HG02938 (cell line): ENCODE measurements at regions not wholly inside any gene's neighbourhood (a gene's known extent, or its start where the extent isn't known, plus 50 kb on each side); places are given as distances from the start of the nearest gene placed in this dataset.

ENCODE experiments used
- ATAC-seq: cut with Tn5 transposase; IDR thresholded peaks from one replicate; pipeline ENCODE4 v1.9.1; 2021; ENCODE audit warnings: mild to moderate bottlenecking, moderate library complexity; ENCODE audit not compliant: unreplicated experiment

DNA sequence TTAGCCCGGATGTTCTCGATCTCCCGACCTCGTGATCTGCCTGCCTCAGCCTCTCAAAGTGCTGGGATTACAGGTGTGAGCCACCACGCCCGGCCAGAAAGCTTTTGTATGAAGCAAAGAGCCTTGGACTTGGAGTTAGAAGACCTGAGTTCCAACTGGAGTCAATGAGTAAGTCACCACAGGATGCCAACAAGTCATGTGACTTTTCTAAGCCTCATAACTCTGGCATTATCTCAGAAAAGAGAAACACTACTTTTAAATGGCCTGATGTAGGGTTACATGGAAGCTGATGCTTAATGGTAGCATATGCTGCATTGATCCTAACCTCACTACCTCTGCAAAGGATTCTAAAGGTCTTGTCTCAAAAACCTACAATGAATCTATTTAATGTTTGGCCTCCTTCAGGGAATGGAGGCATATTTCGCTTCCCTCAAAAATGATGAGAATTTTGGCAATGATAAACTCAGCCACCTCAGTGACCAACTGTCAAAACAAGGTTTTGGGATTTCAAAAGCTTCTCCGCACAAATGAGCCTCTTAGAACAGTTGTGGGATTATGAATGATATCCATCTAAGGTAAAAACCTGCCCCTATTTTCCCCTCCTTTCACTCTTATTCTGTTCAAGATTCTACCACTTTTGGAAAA, 236.8 kb downstream of the ACTL7B start:
- ATAC-seq, result no peak

- ATAC-seq, result no peak
Measured at GRCh38 chr9:108617676-108618075, 238.1 kb downstream of the ACTL7B start.

DNA sequence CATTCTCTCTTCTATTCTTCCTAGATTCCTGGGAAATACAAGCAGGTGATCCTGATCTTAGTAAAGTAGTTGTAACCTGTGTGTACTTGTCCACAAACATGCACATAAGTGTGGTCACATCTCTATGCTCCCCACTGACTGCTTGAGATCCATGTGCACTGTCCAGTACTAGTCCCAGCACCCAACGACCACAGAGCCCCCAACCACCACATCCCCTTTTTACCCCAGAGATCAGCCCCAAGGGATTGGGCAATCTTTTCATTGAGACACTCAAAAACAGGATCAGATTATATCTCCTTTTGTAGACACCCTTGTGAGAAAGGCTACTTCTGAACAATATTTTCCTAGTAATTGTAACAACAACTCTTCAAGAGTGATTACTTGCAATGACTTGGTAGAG, 240.6 kb downstream of the ACTL7B start:
- no peak for ATAC-seq

DNA sequence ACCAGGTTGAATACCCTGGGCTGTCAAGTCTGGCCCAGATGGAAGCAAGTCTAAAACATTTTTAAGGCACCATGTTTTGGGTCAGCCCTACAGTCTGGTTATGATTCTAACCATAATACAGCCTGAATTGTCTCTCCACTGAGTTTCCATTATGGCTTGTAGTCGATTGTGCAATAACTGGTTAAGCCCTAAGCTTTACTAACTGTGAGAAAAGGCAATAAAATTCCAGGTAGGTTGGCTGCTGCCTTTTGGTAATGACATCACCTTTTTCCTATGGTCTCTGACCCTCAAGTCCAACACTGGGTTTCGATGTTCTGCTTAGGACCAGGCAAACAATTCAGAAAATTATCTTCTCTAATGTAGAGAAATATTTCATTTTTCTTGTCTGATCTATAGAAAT, 243.3 kb downstream of the ACTL7B start:
- no peak for ATAC-seq

DNA sequence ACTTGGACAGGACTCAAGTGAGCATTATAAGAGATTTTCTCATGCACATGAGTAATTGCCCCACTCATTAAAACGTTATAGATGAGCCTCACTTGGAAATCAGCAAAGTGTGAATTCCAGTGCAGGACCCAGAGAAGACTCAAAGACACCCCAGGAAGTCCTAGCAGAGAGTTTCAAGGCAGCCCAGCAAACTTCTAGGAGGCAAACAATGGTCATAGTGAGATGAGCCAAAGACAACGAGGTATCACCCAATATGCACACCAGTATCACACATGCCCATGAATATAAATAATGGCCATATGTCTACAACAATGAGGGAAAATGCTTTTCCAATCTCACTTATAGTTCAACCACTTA, 245.9 kb downstream of the ACTL7B start:
- no peak for ATAC-seq

DNA sequence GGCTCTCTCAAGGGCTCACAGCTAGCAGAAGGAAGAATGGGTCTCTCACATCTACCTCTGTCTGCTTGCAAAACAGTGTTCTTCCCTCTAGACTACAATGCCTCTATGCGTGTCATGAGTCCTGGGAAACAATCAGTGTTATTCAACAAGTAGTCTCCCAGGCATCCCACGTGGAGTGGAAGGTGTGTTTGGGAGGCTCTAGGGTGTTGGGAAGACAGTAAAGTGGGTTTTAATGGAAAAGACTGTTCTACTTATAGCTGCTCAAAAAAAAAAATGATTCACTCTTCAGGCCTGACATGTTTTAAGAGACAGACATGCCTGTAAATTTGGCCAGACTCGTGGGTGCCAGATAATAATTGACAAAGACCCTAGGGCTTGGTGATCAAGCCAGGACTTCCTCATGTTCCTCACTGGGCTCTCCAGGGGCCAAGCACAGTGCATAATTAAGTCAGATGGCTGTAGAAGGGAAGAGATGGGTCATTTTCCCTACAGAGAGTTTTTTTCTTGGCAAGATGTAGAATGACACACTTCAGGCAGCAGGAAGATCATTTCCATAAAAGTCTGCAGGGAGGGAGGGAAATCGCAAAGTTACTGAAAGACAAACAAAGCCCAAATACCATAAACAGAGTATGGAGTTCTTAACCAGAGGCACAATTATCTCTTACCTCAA, 246.4 kb downstream of the ACTL7B start:
- no peak for ATAC-seq

GRCh38 chr9:108607607-108608006, 248.2 kb downstream of the ACTL7B start:
- ATAC-seq, result no peak

- no peak for ATAC-seq
Measured at GRCh38 chr9:108606401-108606800, 249.4 kb downstream of the ACTL7B start.

- no peak for ATAC-seq
Measured at GRCh38 chr9:108603141-108603540, 252.6 kb downstream of the ACTL7B start.

- ATAC-seq, result no peak
Measured at GRCh38 chr9:108600896-108601295, 254.9 kb downstream of the ACTL7B start.

DNA sequence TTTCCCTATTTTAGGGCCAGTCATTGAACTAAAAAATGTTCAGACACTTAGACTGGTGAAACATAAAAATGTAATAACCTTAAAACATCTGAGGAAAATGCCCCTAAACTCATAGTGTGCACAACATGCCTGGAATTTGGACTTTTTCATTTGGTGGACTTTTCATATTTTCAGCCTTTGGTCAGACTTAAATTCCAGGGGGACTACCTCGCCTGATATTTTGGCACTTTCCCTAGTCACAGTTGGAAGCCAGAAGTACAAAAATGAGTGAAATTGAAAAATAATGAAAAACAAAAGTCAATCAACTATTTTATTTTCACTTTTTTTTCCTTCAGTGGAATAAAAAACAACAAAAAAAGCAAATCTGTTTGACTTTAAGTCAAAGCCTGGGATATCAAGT, 256.2 kb downstream of the ACTL7B start:
- no peak for ATAC-seq

- no peak for ATAC-seq
Measured at GRCh38 chr9:108591121-108591520, 264.7 kb downstream of the ACTL7B start.

DNA sequence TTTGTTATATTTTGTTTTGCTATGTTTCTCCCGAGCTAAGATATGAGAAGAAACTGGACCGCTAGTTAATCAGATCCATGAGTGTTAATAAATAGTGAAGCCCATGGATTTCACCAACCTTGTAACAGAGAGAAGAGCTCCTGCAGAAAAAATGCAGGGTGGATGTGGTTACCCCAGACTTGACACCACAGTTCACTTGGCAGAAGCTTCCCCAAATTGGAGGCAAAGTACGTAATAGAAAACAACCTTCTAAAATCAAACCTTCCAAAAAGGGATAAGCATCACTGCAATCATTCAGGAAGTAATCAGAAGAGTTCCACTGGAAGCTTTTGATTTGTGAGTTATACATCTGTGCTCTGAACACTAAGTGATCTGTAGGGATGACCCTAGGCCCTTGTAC, 267.5 kb downstream of the ACTL7B start:
- no peak for ATAC-seq

GRCh38 chr9:108586471-108587139, 269.2 kb downstream of the ACTL7B start:
- ATAC-seq, result no peak

- no peak for ATAC-seq
Measured at GRCh38 chr9:108584860-108585259, 270.9 kb downstream of the ACTL7B start.

DNA sequence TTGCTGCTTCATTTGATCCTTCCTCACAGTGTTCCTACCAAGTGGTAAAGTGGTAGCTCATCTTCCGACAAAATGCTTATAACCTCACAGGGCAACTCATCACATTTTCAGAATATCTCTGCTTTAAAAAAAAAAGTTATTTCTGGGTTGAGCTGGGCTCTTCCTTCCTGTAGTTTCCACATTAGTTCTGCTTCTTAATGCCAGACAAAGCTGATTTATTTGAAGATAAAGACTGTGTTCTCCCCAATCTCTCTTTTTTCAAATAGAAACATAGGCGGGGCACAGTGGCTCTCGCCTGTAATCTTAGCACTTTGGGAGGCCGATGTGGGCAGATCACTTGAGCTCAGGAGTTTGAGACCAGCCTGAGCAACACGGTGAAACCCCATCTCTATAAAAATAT, 273.1 kb downstream of the ACTL7B start:
- ATAC-seq, result no peak

DNA sequence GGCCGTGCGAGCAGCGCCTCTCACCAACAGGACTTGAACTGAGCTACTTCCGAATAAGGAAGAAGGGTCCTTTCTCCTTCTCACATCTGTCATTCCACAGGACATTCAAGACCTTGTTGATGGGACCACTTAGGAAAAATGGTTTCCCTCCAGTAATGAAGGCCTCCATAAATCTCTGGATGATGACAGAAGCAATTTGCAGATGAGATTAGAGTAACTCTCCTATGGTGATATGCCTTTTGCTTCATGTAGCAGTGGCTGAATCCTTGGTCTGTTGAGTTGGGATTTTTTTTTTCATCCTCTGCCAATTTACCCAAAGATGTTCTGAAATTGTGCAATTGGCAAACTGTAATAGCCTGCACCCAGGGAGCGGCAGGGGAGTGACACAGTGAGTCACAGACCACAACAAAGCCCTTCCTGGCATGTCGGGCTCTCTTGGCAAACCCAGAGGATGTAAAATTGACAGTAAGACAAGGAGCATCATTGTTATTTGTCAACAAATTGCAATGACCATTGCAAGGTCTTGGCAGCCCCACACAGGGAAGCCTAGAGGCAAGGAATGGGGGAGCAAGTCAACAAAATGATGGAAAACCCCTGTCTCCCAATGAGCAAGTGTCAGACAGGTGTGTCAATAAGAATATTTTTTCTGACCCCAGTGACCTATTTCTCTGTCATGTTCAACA, 275.9 kb downstream of the ACTL7B start:
- no peak for ATAC-seq

GRCh38 chr9:108575276-108575675, 280.5 kb downstream of the ACTL7B start:
- ATAC-seq, result no peak

DNA sequence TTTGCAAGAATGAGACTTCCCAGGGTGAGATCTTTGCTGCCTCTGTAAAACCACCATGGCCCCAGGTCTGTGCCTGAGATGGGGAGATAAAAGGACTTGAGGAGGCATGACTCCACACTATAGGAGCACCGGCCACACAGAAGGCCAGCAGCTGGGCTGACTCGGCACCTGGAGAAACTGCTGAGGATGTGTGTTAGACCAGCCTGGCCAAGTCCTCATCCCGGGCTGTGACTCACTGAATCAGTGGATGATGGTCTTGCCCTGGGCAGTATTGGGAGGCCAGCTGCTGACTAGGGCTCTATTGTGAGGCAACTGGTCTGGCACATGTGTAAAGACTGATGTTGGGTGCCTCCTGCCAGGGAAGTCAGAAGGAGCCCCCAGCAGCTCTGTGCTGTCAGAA, 286.2 kb downstream of the ACTL7B start:
- ATAC-seq, result no peak

DNA sequence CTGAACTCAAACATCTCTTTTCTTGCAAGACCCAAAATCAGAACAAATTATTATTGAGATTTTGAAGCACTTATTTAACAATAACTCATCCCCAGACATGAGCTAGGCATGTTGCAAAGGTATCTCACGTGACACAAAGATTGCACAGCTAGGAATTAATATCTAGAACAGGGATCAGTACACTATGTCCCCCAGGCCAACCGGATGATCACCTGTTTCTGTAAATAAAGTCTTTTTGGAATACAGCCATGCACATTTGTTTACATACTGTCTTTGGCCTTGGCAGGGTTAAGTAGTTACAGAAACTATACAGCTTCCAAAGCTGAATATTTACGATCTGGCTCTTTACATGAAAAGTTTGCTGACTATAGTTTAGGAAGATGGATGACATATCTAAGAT, 287.7 kb downstream of the ACTL7B start:
- no peak for ATAC-seq

DNA sequence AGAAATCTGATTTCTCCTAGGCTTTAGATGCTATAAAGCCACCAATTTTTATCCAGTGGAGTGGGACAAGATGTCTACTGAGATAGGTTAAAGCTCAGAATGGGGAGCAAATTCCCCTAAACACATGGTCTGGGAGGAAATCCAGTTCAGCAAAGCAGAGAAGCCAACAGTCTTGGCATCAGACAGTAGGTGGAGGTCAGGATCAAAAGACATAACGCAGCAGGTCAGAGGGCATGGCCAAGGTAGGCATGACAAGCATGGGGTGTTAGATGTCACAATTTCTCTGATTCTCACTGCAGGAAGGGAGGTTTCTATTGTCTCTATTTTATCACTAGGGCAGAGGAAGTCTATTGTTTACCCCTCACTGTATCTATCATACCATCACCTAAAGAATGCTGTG, 288.2 kb downstream of the ACTL7B start:
- no peak for ATAC-seq
